Vagina (tissue), 2 donors: ENCODE measurements at regions not wholly inside any gene's neighbourhood (a gene's known extent, or its start where the extent isn't known, plus 50 kb on each side); places are given as distances from the start of the nearest gene placed in this dataset.

Experiments
- POLR2A ChIP-seq, 2 donors: fragments of 450-650 bp; IDR thresholded peaks; one replicate each; pipeline ENCODE4 v1.6.1; 2017; ENCODE audit warnings: antibody characterized with exemption in 2 of 2, mild to moderate bottlenecking in 2 of 2, moderate library complexity in 2 of 2
- POLR2AphosphoS5 ChIP-seq, 2 donors: sonication (generic); formaldehyde crosslinking; IDR thresholded peaks; one replicate each; pipeline ENCODE4 v1.9.0; 2017; ENCODE audit warnings: antibody characterized with exemption in 2 of 2, mild to moderate bottlenecking in 2 of 2, low read depth in 1 of 2; ENCODE audit not compliant: insufficient read depth in 1 of 2

- TF ChIP-seq POLR2AphosphoS5 (IDR thresholded peaks at IDR 0.05; ENCODE audit: insufficient read depth in 1 of 2, low read depth in 1 of 2) (no peak), POLR2A (IDR thresholded peaks at IDR 0.05) (no peak)
Measured at GRCh38 chr2:4775668-4776067, 916.5 kb upstream of the SOX11 start.
